Tibial artery (tissue), 4 donors: ENCODE measurements at regions not wholly inside any gene's neighbourhood (a gene's known extent, or its start where the extent isn't known, plus 50 kb on each side); places are given as distances from the start of the nearest gene placed in this dataset.

Source experiments
- DNase-seq, 2 donors: peaks; one replicate each; pipeline ENCODE4 v3.0.0-alpha.2; 2019
- H3K27ac ChIP-seq, 2 donors: fragments of 200-600 bp; sonication (generic) in 1 of 2; 1 replicate in 1 of 2; 2 replicates in 1 of 2; pipeline ENCODE4 v1.5.1; 2018 to 2019; ENCODE audit warnings: mild to moderate bottlenecking in 1 of 2
- H3K27me3 ChIP-seq, 2 donors: fragments of 200-600 bp; sonication (generic) in 1 of 2; one replicate each; pipeline versions ENCODE4 v1.5.1 to v1.6.0; 2016 to 2019
- H3K36me3 ChIP-seq, 3 donors: fragments of 200-600 bp; sonication (generic) in 2 of 3; one replicate each; pipeline ENCODE4 v1.5.1; 2016 to 2019; ENCODE audit warnings: mild to moderate bottlenecking in 2 of 3
- H3K4me1 ChIP-seq, 4 donors: fragments of 200-600 bp; sonication (generic) in 2 of 4; 1 replicate in 3 of 4; 2 replicates in 1 of 4; pipeline ENCODE4 v1.5.1; 2016 to 2019
- H3K4me3 ChIP-seq, 2 donors: fragments of 200-600 bp; sonication (generic) in 1 of 2; 1 replicate in 1 of 2; 2 replicates in 1 of 2; pipeline ENCODE4 v1.5.1; 2018 to 2019; ENCODE audit warnings: mild to moderate bottlenecking in 2 of 2
- H3K9me3 ChIP-seq, 3 donors: fragments of 200-600 bp; sonication (generic) in 1 of 3; one replicate each; pipeline ENCODE4 v1.5.1; 2016 to 2019
- intact Hi-C: fragments of 100-400 bp; cut with DNase I; formaldehyde crosslinking; loops from one replicate; pipeline ENCODE4 v1.15.0; 2023; ENCODE audit warnings: low total_unique reads
- TF ChIP-seq, protein P1 (sequence below), 2 experiments: fragments of 200-600 bp in 1 of 2; fragments of 450-650 bp in 1 of 2; IDR thresholded peaks; one replicate each; pipeline ENCODE4 v1.5.1; 2017 to 2019; ENCODE audit warnings: antibody characterized with exemption in 2 of 2, mild to moderate bottlenecking in 1 of 2, moderate library complexity in 1 of 2

DNA sequence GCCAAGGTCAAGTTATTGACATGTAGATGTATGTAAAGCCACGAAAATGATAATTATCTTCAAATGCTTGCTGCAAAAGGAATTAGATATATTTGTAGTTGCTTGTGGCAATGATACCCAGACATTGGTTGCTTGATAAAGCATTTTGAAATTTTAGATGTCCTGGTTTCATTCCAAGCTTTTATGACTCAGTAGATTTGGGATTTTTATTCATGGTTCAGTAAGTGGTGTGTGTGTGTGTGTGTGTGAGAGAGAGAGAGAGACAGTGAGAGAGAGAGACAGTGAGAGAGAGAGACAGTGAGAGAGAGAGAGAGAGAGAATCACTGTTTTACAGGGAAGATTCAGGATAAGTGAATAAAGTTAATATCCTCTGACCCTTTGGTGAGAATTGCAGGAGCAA, 498.2 kb upstream of the C1orf87 start:
- peaks cover 0 to 55% (median 20%) of the 10 kb centered on the region in 4 donors for H3K4me1 ChIP-seq
- no peak for DNase-seq
- H3K9me3 ChIP-seq: no peaks in the 10 kb centered on the region
- H3K27me3 ChIP-seq: no peaks in the 10 kb centered on the region
- H3K4me3 ChIP-seq: no peak overlapping the region
- intact Hi-C loops: no loop called here
- TF ChIP-seq, protein P1, sequence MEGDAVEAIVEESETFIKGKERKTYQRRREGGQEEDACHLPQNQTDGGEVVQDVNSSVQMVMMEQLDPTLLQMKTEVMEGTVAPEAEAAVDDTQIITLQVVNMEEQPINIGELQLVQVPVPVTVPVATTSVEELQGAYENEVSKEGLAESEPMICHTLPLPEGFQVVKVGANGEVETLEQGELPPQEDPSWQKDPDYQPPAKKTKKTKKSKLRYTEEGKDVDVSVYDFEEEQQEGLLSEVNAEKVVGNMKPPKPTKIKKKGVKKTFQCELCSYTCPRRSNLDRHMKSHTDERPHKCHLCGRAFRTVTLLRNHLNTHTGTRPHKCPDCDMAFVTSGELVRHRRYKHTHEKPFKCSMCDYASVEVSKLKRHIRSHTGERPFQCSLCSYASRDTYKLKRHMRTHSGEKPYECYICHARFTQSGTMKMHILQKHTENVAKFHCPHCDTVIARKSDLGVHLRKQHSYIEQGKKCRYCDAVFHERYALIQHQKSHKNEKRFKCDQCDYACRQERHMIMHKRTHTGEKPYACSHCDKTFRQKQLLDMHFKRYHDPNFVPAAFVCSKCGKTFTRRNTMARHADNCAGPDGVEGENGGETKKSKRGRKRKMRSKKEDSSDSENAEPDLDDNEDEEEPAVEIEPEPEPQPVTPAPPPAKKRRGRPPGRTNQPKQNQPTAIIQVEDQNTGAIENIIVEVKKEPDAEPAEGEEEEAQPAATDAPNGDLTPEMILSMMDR (IDR thresholded peaks at IDR 0.05): no peak
- H3K27ac ChIP-seq: peak overlapping the region; percentile 67 to 74
- no peaks in the 10 kb centered on the region for H3K36me3 ChIP-seq

DNA sequence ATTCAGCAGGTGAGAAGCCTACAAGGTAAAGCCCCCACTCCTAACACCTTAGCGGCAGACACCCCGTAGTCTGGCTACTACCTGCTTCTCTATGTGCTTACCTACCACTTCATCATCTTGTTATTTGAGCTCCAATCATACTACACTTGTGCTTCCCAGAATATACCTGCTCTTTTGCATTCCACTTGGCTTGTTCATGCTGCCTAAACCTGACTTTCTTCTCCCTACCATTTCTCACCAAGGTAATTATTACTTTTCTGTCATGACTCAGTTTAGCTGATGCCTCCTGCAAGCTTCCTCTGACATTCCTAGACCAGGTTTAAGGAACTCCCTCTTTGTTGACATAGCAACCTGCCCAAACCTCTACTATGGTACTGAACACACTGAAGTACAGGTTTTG, 495.6 kb upstream of the C1orf87 start:
- DNase-seq: no peak
- Histone ChIP-seq H3K4me1 (peaks cover 0 to 52% (median 18%) of the 10 kb centered on the region in 4 donors), H3K9me3 (no peaks in the 10 kb centered on the region), H3K27ac (no peak overlapping the region), H3K4me3 (no peak overlapping the region), H3K27me3 (no peaks in the 10 kb centered on the region), H3K36me3 (no peaks in the 10 kb centered on the region)
- intact Hi-C loops: no loop called here
- TF ChIP-seq, protein P1 (IDR thresholded peaks at IDR 0.05): no peak

DNA sequence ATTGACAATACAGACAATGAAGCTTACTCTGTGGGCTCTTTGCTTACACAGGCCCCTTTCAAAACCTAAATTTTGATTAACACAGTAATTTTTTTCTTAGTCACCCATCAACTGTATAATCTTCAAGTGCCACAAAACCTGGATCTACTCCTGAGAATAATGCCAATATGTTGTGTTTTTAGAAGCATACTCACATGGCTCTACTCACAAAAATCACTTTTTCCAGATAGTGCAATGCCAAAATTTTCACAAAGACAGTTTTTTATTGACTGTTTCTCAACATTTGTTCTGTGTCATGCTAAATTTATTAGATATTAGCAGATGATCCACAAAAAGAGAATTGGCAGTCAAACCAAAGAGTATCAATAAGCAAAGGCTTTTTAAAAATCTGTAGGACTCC, 493.7 kb upstream of the C1orf87 start:
- Histone ChIP-seq H3K36me3 (no peaks in the 10 kb centered on the region), H3K9me3 (no peaks in the 10 kb centered on the region), H3K4me1 (peaks cover 0 to 52% (median 16%) of the 10 kb centered on the region in 4 donors), H3K27me3 (no peaks in the 10 kb centered on the region), H3K27ac (no peak overlapping the region), H3K4me3 (no peak overlapping the region)
- intact Hi-C loops: no loop called here
- no peak for DNase-seq
- TF ChIP-seq, protein P1 (IDR thresholded peaks at IDR 0.05): no peak

DNA sequence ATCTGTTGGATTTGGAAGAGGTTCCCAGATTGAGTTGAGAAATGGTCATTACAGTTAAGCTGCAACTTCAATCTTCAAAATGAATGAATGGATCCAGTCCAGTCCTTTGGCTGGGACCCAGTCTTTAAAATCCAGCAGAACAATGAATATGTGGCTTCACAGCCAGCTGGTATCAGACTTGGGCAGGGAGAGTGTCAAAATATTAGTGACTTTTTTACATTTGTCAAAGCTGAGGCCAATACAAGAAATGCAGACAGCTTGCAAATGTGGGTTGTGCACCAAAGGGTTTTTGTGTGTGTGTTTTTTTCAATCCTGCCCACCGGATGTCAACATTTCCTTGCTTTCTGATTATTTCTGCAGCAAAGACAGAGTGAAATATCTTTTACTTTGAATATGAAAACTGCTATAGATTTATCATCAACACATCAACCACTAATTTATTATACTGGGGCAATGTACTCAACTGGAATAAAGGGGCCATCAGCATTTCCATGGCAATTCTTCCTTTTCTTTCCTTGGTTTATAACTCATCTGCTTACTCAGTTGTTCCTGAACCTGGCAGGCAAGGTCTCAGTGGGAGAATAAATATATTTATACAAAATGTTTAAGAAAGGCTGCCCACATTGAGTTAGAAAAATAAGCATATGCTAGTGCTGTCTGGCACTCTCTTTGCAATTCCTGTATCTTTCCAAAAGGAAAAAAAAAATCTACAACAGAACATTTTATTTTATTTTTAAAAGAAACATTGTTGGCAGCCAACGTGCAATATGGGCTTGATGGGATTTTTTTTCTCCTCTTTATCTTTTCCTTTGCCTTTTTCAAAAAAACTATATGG, 491.6 kb upstream of the C1orf87 start:
- DNase-seq: no peak
- H3K4me1 ChIP-seq: peaks cover 0 to 44% (median 13%) of the 10 kb centered on the region in 4 donors
- H3K9me3 ChIP-seq: no peaks in the 10 kb centered on the region
- TF ChIP-seq, protein P1 (IDR thresholded peaks at IDR 0.05): no peak
- H3K4me3 ChIP-seq: no peak overlapping the region
- intact Hi-C loops: no loop called here
- H3K27ac ChIP-seq: no peak overlapping the region
- H3K36me3 ChIP-seq: no peaks in the 10 kb centered on the region
- no peaks in the 10 kb centered on the region for H3K27me3 ChIP-seq

DNA sequence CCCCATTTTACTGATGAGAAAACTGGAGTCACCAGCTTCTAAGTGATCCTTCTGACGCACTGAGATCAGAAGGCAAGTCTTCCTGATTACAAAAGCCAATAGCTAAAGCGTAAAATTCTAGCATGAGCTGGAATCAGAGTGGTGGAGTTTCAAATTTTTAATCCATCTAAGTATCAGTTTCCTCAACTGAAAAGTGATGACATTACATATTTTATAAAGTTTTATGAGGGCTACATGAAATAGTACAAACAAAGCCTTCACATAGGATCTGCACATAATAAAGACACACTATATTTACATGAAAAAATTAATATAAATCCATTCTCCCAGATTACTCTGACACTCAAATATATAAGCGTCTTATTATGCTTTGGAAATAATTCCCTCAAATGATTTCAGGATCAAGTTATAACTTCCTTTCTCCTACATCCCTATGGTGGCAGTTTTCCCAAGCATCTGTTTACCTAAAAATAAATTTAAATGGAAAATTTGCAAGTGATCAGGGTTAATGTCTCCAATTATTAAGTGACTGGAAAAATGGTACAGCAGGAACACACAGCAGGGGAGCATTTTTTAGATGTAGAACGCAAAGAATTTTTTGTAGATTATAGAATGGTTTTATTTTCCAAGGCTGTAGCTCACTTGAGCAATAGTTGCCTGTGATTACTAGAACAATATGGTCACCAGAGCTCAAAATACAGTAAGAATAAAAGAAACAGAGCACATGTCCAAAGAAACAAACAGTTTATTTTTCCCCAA, 490.4 kb upstream of the C1orf87 start:
- H3K27ac ChIP-seq: peak overlapping the region in 1 of 2 donors; percentile 7
- H3K4me1 ChIP-seq: peaks cover 0 to 44% (median 13%) of the 10 kb centered on the region in 4 donors
- DNase-seq: no peak
- H3K4me3 ChIP-seq: no peak overlapping the region
- no peaks in the 10 kb centered on the region for H3K36me3 ChIP-seq
- intact Hi-C loops: no loop called here
- TF ChIP-seq, protein P1 (IDR thresholded peaks at IDR 0.05): no peak
- no peaks in the 10 kb centered on the region for H3K9me3 ChIP-seq
- H3K27me3 ChIP-seq: no peaks in the 10 kb centered on the region
